ENCODE measurements at regions not wholly inside any gene's neighbourhood (a gene's known extent, or its start where the extent isn't known, plus 50 kb on each side); places are given as distances from the start of the nearest gene placed in this dataset.

DNA sequence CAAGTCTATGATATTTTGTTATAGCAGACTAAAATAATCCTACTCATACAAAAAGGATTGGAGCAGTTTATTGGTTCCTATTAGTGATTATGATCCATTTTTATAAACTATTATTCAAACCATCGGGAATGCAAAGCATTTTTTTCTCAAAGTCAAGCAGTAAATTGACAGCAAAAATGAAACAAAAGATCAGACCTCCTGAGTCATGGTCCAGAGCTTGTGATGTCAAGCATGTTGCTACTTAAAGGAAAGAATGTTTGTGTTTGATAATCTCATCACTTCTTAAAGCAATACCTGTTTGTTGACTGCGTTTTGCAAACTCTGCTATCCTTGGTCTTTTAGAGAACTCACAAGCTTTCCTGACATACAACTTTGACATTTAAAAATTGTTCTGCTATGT is 204.4 kb downstream of the SAMD5 start:
- no peak for DNase-seq (ENCODE audit: low read depth, low spot score)

DNA sequence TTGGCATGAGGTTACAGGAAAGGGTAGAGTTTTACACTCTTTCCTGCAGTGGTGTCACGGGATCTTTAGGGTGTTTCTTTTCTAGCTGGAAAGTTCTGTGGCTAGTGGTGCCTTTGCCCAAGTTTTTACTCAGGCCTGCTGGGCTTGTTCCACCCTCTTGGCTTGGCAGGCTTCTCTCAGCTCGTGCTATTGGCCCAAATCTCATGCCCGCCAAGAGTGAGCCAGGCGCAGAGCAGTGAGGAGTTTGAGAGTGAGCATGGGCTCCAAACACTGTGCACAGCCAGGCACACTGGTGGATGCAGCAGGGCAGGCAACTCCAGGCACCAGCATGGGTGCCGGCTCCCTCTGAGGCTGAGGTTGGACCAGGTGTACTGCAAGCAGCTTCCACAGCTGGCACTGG is 206.5 kb downstream of the SAMD5 start:
- DNase-seq (ENCODE audit: low read depth, low spot score), result no peak

DNA sequence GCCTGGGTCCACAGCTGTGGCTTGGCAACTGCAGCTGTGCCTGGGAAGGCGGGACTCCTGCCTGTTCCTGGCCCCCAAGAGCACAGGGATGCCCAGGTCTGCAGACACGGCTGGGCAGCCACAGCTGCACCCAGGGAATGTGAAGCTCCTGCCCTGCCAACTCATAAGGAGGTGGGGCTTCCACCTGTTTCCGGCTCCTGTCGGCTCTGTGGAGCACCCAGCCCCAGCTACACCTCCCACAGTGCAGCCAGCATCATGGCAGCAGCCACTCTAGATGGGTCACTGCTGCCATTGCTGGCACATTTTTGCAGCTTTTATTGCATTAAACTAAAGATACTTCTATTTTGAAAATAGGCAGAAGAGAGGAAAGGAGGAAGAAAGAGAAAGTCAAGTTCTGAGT is 207.9 kb downstream of the SAMD5 start:
- no peak for DNase-seq (ENCODE audit: low read depth, low spot score)

DNA sequence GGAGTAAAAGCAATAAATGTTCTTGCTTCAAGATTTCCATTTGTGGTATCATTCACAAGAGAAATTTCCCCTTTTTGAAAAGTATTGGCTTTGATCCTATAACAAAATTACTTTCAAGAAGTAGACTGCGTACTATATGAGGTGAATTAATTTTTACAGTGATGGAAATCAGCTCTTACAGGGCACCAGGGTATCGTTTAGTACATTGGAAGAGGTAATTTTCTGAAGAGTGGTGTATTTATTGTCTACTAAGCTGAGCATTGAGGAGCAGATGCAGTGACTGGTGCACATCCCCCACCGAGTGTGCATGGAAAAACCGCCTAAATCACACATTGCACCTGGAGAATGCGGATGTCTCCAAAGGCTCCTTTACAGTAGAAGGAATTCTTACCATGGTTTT is 209.5 kb downstream of the SAMD5 start:
- no peak for DNase-seq (ENCODE audit: low read depth, low spot score)

DNA sequence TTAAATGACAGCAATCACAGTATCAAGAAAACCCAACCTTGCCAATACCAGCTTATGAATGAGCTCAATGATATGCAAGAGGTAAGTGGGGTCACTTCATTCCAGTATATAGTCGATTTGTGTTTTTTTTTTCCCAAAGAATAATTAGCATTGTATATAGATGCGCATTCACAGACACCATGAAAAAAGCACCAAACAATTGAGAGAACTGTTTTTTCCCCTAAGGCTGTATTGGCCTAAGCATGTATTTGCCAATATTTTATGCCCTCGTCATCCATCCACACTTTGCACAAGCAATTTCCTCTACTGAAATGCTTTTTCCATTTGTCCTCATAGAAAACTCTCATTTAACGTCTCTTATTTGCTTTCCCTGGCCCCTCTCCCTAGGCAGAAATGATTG is 213.7 kb downstream of the SAMD5 start:
- no peak for DNase-seq (ENCODE audit: low read depth, low spot score)

DNA sequence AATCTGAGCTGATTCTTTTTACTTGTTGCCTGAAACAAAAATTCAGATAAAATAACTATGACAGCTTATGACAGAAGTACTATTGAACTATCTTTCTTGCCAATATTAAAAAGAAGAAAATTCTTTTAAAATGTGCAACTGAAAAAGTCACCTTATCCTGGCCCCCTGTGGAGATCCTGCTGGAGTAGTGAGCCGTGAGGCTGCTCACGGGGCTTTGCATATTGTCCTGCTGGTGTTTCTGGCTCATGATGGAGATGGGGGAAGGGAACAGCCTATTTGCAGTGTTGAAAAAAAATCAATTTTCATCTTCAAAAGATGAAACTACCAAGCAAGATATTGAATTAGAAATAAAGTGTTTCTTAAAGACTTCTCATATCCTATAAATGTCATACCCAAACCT is 216.0 kb downstream of the SAMD5 start:
- DNase-seq (ENCODE audit: low read depth, low spot score), result no peak

DNA sequence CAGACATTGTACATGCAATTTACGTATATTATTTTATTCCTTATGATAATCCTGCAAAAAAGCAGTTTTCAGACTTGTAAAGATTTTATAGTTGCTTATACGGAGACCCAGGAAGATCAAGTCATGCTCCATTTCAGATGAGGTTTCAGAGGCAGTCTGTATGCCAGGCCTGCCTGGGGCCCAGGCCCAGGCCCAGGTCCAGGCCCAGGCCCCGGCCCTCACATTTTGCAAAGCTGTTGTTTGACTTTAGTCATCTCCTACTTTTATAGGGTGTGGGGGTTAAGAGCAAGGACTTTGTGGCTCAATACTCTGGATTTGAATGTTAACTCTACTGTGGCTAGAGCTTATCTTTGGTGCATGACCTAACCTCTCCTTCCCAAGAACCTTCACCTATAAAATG is 217.9 kb downstream of the SAMD5 start:
- no peak for DNase-seq (ENCODE audit: low read depth, low spot score)

DNA sequence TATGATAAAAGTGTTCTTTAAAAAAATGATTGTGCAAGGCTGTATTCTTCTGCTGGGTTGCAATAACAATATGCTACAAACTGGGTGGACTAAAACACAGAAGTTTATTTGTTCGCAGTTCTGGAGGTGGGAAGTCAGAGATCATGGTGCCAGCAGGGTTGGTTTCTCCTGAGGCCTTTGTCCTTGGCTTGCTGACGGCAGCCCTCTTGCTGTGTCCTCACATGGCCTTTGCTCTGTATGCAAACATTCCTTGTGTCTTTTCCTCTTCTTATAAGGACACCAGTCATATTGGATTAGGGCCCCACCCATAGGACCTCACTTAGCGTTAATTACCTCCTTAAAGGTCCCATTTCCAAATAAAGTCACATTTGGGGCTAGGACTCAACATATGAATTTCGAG is 220.4 kb downstream of the SAMD5 start:
- DNase-seq (ENCODE audit: low read depth, low spot score), result no peak

DNA sequence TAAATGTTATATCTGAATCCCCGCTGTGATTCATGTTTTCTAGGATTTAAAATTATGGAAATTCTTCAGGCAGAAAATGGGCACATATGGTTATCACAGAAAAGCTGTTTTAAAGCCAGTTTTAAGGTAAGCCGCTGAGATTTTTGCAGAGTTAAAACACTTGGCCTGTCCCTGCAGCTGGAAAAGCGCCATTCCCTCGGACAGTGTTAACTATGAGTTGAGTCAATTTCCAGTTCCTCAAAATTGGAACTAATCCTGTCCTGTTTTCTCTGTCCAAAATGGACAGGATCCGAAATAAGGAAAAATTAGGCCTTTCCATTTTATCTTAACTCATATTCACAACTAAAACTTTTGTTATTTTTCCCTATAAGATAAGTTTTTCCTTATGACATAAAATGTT is 225.2 kb downstream of the SAMD5 start:
- DNase-seq (ENCODE audit: low read depth, low spot score), result no peak

DNA sequence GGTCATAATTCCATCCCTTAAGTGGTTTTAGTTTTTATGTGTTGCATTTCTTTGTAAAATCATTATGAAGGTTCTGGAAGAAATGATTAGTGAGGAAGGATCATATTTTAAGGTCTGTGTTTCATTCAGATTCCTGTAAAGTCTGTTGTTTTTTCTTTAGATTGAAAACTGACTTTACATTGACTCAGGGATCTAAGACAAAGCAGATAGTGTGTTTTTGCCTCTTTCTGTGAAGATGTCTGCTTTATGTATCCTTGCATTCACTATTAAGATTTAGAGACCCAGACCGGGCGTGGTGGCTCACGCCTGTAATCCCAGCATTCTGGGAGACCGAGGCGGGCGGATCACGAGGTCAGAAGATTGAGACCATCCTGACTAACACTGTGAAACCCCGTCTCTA is 225.7 kb downstream of the SAMD5 start:
- DNase-seq (ENCODE audit: low read depth, low spot score), result no peak

DNA sequence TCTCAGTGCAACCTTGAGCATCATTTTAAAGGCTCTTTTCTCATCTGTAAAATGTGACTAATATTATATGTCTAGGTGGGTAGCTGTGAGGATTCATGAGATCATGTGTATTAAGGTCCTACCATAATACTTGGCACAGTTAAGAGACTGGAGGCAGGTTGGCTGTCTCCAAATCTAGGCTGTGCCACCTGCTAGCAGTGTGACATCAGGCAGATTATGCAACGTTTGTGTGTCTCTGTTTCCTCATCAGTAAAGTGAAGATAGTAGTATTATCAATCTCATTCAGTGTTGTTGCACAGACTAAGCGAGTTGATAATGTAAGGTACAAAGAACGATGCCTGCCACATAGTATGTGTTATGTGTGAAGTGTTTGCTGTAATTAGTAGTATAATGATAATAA is 227.4 kb downstream of the SAMD5 start:
- no peak for DNase-seq (ENCODE audit: low read depth, low spot score)

DNA sequence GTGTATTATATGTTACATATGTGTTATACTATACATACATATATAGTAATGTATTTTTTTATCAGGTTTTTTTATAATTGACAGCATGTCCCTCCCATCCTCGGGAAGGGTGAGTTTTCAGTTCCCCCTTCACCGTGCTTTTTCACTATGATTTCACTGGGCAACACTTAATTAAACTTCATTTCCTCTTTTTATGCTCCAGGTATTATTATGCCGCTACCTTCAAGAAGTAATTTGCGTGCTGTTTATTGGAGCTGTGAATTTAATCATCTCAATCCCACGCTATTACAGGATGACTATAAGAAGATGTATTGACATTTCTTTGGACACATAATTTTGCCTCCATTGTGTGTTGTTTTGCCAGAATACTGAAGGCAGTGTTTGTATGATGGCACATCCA is 228.6 kb downstream of the SAMD5 start:
- no peak for DNase-seq (ENCODE audit: low read depth, low spot score)

DNA sequence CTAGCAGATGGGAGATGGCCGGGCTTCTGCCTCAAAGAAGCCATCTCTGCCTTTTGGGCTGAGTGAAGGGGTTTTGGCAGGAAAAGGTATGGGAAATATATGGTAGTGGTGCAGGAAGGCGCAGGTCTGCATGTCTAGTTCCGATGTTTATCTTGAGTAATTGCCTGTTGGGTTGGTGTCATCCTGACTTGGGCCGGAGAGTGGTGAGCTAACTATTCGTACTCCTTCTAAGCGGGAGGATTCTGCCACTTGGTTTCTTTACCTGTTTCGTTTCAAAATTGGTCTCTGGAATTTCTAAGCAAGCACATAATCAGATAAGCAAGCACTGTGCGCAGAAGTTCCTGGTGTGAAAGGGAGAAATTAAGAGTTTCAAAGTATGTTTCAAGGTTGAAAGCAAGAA is 229.6 kb downstream of the SAMD5 start:
- no peak for DNase-seq (ENCODE audit: low read depth, low spot score)

DNA sequence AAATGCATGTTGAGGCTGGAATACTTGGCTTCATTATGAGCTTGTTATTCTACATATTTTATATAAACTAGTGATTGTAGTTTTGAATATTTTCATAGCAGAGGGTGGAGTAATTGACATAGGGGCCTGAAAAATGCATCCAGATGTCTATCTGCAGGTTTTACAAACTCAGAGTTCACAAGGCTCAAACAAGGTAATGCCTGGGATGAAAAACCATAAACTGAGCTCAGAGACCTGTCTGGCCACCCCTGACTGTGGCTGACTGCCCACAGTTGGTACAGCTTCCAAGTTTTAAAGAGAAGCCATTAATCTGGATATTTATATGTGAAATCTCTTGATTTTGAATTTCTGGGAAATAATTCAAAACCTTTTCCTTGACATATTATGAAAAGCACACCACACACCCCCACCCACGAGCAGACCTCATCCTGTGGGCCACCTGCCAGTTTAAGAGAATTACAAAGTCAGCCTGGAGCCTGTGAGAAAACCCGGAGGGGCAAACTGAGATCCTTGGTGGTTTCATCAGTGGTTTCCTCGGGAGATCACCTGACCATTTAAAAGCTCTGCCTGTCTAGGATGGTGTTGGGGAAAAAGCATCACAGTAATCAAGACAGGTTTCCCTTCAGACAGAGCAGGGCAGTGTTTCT is 230.1 kb downstream of the SAMD5 start:
- DNase-seq (ENCODE audit: low read depth, low spot score), result no peak

DNA sequence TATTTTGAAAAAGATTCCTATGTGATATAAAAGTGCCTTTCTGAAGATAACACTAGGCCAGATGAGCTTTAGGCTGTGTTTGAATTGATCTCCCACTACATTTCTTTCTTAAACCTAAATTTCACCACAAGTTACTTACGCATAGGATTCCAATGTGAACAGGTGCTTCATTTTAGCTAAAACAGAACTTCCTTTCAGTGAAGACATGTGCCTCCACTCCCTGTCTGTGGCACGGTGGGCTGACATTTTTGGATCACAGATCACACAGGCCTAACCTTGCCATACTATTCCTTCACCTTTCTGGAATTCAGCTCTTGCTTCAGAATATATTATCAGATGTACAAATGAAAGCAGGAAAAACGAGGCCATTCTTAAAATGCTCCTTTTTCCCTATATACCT is 231.8 kb downstream of the SAMD5 start:
- no peak for DNase-seq (ENCODE audit: low read depth, low spot score)

DNA sequence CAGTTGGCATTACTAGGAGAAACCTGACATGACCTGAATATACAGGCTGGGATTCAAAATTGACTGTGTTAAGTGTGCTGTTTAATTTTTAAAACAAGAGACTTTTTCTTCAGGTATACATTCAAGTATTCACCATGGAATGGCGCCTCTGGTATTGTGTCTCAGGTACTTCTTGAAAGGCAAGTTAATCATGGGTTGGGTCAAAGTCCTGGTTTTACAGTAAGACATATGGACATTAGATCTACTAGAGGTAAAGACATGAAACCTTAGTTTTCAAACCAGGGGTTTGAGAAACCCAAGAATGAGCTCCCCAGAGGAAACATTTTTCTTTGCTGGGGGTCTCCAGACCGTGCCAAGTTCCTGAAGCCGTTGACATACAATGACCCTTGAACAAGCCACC is 232.4 kb downstream of the SAMD5 start:
- no peak for DNase-seq (ENCODE audit: low read depth, low spot score)

DNA sequence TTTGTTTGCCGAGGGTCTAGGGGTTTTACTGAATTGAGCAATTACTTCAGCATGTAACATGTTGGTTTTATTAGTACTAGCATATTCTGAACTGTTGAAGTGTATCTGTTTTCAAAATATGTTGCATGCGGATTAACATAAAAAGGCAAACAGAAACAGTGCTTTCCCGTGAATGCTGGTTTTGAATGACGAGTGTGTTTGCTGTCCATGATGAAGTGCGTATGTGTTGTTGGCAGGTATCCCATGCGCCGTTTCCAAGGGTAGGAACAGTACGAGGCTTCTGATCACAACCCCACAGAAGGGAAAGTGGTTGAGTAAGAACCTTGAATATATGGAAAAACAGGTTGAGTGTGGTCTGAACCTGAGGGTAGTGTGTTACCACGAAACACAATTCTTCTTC is 232.9 kb downstream of the SAMD5 start:
- DNase-seq (ENCODE audit: low read depth, low spot score), result no peak

DNA sequence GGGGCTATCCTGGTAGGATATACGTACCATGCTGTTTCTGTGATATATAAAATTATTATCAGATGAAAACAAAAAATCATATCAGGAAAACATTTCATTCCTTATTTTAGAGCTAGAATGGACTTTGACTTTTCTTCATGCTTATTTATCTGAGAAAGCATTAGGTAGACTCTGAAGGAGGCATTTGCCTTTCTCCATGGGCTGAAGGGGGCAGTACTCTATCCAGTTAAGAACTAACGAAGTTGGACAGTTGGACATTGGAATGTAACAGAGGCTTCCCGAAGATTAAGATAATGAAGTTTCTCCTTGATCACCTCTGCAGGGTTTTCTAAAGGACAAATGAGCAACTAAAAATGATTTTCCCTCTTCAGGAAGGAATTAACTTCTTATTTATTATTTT is 233.9 kb downstream of the SAMD5 start:
- DNase-seq (ENCODE audit: low read depth, low spot score), result no peak

DNA sequence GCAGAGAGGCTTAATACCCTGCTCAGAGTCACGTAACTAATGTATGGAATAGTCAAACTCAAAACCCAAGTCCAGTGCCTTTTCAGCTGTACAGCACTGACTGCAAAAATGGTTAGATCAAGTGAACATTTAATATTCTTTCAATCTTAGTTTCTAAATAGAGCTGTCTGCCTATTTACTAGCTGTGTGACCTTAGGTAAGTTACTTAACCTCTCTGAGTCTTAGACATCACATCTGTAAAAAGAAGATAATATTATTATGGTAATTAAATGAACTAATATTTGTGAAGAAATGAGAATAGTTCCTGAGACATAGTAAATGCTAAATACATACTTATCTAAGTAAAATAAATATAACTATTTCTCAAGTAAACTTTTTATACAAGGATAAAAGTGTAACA is 235.5 kb downstream of the SAMD5 start:
- no peak for DNase-seq (ENCODE audit: low read depth, low spot score)

DNA sequence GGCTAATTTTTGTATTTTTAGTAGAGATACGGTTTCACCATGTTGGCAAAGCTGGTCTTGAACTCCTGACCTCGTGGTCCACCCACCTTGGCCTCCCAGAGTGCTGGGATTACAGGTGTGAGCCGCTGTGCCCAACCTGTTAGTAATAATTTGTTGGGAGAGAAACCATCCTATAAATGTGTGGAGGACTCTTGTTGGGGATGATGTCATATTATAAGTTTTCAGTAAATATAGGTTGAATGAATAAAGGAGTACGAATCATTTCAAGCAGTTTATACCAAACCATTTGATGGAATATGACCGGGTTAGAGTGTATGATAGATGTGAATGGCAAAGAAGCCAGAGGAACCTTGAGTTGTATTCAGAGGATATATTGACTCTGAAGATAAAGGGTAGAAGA is 240.8 kb downstream of the SAMD5 start:
- no peak for DNase-seq (ENCODE audit: low read depth, low spot score)

DNA sequence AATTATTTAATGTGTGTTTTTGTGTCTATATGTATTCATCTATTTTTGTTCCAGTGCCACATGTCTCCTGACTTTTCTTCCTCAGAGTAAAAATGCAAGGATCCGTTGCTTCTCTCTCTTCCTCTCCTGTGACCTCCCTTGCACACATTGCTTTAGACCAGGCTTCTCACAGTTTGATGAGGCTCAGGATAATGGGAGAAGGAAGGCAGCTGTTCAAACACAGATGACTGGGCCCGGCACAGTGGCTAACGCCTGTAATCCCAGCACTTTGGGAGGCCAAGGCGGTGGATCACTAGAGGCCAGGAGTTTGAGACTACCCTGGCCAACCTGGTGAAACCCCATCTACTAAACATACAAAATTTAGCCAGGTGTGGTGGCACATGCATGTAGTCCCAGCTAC is 241.9 kb downstream of the SAMD5 start:
- no peak for DNase-seq (ENCODE audit: low read depth, low spot score)

DNA sequence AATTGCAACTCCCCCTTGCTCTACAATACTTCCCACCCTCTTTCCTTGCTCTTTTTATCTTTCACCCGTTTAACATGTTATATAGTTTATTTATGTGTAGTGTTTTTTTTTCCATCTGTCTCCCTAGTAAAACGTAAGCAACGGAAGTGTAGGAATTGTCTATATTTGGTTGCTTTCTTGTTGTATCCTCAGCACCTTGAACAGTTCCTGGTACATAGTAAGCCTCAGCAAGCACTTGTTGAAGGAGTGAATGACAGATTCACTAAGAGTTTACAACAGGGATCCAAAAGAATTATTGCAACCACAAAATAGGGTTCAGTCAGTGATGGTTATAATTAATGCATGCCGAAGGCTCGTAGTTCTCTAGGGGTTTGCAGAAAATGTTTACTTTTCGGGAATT is 242.7 kb downstream of the SAMD5 start:
- no peak for DNase-seq (ENCODE audit: low read depth, low spot score)

DNA sequence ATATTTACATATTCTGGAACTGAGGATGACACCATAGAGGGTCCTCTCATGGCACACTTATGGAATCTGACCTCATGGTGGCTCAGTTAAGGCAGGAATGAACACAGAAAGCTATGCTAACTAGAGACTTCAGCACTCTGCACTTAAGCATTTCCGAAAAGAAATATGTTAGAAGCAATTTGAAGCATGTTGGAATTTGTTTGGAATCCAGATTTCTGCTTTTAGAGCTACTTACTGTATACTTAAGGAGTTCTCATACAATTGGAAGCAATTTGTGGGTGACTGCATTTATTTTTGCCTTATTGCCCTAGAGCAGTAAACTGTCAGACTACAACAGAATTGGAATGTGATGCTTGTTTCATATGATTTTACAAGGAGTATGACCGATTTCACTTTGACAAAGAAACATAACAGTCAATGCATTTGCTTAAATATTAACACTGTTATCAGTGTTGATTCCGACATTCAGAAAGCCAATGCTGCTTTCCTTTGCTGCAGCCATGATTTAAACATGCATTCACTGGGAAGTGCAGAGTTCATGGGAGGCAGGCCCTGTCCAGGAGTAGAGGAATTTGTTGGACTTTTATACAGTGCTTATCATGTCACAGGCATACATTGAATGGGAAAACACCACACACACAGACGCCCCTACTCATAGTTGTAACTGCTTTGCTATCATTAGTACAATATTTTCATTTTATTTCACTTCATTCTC is 244.4 kb downstream of the SAMD5 start:
- DNase-seq (ENCODE audit: low read depth, low spot score), result no peak

DNA sequence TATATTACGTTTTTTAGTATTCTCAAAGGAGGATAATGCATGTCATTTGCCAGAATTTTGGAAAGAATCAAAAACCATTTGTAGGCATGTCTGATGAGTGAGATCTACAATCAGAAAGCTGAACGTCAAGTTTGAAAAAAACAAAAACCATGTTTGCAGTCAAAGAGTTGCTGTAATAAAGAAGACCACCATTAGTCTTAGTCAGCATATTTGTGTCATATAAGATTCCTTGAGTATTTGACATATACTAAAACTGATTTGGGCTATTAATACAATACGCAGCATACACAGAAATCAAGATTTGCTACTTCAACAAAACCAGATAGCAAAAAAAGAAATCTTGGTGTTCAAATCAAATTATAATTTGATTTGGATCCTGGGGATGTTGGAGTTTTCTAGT is 247.5 kb downstream of the SAMD5 start:
- DNase-seq (ENCODE audit: low read depth, low spot score), result no peak
